GM12891 (cell line): ENCODE measurements at regions not wholly inside any gene's neighbourhood (a gene's known extent, or its start where the extent isn't known, plus 50 kb on each side); places are given as distances from the start of the nearest gene placed in this dataset.

Experiments
- PAX5 ChIP-seq: IDR thresholded peaks from 2 replicates; pipeline ENCODE4 v1.6.1; 2011; ENCODE audit warnings: low read length, moderate library complexity, mild to moderate bottlenecking; ENCODE audit not compliant: insufficient read depth, severe bottlenecking
- POLR2A ChIP-seq: IDR thresholded peaks from 2 replicates; pipeline ENCODE4 v1.6.1; 2011; ENCODE audit warnings: low read depth, low read length, control low read depth
- POLR2AphosphoS5 ChIP-seq: IDR thresholded peaks from 2 replicates; pipeline ENCODE4 v1.6.1; 2011; ENCODE audit warnings: low read depth, low read length, control low read depth
- SPI1 ChIP-seq: IDR thresholded peaks from 2 replicates; pipeline ENCODE4 v1.6.1; 2011; ENCODE audit warnings: low read depth, low read length, control low read depth
- TAF1 ChIP-seq: IDR thresholded peaks from 2 replicates; pipeline ENCODE4 v1.6.1; 2011; ENCODE audit warnings: low read depth, low read length, control low read depth

- no peak for TF ChIP-seq POLR2AphosphoS5
- no peak for TF ChIP-seq POLR2A
- no peak for TF ChIP-seq PAX5
- no peak for TF ChIP-seq TAF1
- no peak for TF ChIP-seq SPI1
Observed at GRCh38 chr13:82701020-82701419, 1181.3 kb downstream of the SLITRK1 start.
